Omental fat pad (tissue), 3 donors: ENCODE measurements at regions not wholly inside any gene's neighbourhood (a gene's known extent, or its start where the extent isn't known, plus 50 kb on each side); places are given as distances from the start of the nearest gene placed in this dataset.

ENCODE experiments used
- ATAC-seq: fragments of 150-250 bp; one replicate; pipeline ENCODE4 v1.9.1; 2016; ENCODE audit warnings: mild to moderate bottlenecking, moderate library complexity; ENCODE audit not compliant: low FRiP score
- DNase-seq: peaks from one replicate; pipeline ENCODE4 v3.0.0-alpha.2; 2019; ENCODE audit warnings: low spot score
- TF ChIP-seq, protein P1 (sequence below), 3 donors: fragments of 450-650 bp; IDR thresholded peaks; one replicate each; pipeline ENCODE4 v1.5.1; 2016 to 2017; ENCODE audit warnings: antibody characterized with exemption in 3 of 3, mild to moderate bottlenecking in 3 of 3, moderate library complexity in 2 of 3

GRCh38 chr3:59391131-59391530, 341.3 kb upstream of the CFAP20DC start:
- TF ChIP-seq, protein P1, sequence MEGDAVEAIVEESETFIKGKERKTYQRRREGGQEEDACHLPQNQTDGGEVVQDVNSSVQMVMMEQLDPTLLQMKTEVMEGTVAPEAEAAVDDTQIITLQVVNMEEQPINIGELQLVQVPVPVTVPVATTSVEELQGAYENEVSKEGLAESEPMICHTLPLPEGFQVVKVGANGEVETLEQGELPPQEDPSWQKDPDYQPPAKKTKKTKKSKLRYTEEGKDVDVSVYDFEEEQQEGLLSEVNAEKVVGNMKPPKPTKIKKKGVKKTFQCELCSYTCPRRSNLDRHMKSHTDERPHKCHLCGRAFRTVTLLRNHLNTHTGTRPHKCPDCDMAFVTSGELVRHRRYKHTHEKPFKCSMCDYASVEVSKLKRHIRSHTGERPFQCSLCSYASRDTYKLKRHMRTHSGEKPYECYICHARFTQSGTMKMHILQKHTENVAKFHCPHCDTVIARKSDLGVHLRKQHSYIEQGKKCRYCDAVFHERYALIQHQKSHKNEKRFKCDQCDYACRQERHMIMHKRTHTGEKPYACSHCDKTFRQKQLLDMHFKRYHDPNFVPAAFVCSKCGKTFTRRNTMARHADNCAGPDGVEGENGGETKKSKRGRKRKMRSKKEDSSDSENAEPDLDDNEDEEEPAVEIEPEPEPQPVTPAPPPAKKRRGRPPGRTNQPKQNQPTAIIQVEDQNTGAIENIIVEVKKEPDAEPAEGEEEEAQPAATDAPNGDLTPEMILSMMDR (IDR thresholded peaks at IDR 0.05) = no peak
- no peak for ATAC-seq
- DNase-seq = no peak

DNA sequence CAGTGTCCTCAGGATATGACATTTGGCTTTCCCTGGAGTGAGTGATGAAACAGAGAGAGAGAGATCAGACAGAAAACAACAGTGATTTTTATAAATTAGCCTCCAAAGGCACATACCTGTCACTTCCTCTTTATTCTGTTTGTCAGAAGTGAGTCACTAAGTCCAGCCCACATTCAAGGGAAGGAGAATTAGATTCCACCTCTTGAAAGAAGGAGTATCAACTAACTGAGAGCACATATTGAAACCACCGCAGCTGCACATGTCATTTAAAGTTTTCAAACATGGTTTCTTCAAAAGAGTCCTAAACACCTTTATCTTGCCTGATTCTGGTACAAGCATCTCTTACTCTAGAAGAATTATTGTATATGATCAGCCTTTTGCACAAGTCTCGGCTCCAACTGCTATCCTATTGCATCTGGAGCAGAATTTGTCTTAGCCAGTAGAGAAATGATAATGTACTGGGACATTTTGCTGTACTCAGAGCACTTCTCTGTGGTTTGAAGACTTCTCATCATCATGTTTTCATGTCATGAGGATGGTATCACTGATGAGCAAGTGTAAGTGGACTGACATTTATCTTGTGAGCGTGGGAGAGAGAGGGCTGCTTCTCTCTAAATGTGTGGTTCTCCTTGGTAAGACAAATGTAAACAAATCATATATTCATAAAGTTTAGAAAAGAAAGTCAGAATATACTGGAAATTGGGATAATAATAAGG, 338.9 kb upstream of the CFAP20DC start:
- TF ChIP-seq, protein P1 (IDR thresholded peaks at IDR 0.05) = no peak
- no peak for DNase-seq
- no peak for ATAC-seq

- ATAC-seq = no peak
- TF ChIP-seq, protein P1 (IDR thresholded peaks at IDR 0.05) = no peak
Measured at GRCh38 chr3:59386165-59386564, 336.3 kb upstream of the CFAP20DC start.

GRCh38 chr3:59385547-59385946, 335.7 kb upstream of the CFAP20DC start:
- TF ChIP-seq, protein P1 (IDR thresholded peaks at IDR 0.05) = no peak
- DNase-seq = no peak
- ATAC-seq = no peak

More at GRCh38 chr3:59386165-59386564, 336.3 kb upstream of the CFAP20DC start:
- no peak for DNase-seq

GRCh38 chr3:59381282-59381681, 331.5 kb upstream of the CFAP20DC start:
- TF ChIP-seq, protein P1 (IDR thresholded peaks at IDR 0.05) = no peak
- DNase-seq (no peak), ATAC-seq (no peak)

DNA sequence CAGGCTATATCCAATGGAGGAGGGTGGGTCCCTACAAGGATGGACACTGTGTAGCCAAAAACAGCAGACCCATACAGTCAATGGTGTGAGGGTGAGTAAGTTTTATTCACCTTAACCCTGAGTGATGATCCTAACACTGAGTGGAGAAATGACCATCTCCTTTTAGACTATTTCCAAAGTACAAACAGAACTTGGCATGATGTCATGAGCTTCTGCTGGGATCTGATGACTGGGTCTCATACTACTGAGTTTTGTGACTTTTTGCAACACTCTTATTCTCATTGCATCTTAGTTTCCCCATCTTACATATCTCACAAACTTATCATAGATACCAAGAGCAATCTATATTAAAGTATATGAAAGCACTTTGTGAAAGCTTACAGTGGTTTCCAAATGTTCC, 330.3 kb upstream of the CFAP20DC start:
- ATAC-seq = no peak
- TF ChIP-seq, protein P1 (IDR thresholded peaks at IDR 0.05) = no peak
- DNase-seq = no peak

- no peak for DNase-seq
- no peak for ATAC-seq
- TF ChIP-seq, protein P1 (IDR thresholded peaks at IDR 0.05) = no peak
Measured at GRCh38 chr3:59374818-59375211, 325.0 kb upstream of the CFAP20DC start.
